Skeletal muscle cell (primary cell): ENCODE measurements at regions not wholly inside any gene's neighbourhood (a gene's known extent, or its start where the extent isn't known, plus 50 kb on each side); places are given as distances from the start of the nearest gene placed in this dataset.
"Not testable (repeated sequence)": the region's sequence is repeated elsewhere in the genome, so short reads cannot be mapped to it uniquely, and the experiment has no call there.

Experiments
- DNase-seq: peaks from one replicate; pipeline ENCODE4 v3.0.0-alpha.2; 2010; ENCODE audit warnings: low read depth
- H3K4me3 ChIP-seq: 2 replicates; pipeline ENCODE4 v1.5.1; 2011; ENCODE audit warnings: low read depth, mild to moderate bottlenecking, control low read depth, low read length, moderate library complexity

- no peak overlapping the region for H3K4me3 ChIP-seq
- no peak for DNase-seq
Measured at GRCh38 chr7:108627476-108628051, 57.9 kb downstream of the DNAJB9 start.

DNA sequence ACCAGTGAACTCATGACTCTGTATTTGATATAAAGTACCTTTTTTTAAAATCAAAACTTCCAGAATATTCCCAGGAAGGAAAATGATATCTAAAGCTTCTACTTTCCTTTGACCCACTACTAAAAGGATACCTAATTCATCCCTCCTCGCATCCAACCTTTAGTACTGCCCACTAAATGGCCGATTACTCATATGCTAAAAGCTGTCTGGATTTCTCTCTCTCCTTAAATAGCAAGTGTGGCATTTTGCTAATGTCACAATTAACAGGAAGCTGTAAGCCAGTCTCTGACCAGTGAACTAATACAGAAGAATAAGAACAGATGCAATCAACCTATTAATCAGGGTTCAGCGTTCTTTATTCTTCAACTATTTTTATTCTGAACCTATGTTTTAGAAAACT lies 59.0 kb downstream of the DNAJB9 start:
- H3K4me3 ChIP-seq, result no peak overlapping the region
- DNase-seq, result no peak

GRCh38 chr7:108629651-108630400 lies 60.2 kb downstream of the DNAJB9 start:
- peak; percentile 14 for DNase-seq
- H3K4me3 ChIP-seq, result no peak overlapping the region

DNA sequence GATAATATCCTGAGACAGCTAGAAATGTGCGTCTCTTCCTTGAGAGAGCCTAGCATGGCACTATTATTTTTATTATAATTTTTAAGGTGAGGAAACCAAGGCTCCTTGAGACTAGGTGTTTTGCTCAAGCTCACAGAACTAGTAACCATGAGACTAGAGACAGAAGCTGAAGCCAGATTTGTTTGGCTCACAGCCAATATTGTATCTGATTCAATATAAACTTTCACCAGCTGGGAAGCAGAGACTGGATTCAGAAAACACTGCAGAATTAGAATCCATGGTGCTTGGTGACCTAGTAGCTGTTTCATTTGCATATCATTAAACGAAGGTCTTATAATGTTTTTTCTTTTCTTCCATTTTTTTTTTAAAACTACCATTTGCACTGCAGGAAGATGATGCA lies 64.4 kb downstream of the DNAJB9 start:
- DNase-seq, result no peak
- H3K4me3 ChIP-seq, result no peak overlapping the region

DNA sequence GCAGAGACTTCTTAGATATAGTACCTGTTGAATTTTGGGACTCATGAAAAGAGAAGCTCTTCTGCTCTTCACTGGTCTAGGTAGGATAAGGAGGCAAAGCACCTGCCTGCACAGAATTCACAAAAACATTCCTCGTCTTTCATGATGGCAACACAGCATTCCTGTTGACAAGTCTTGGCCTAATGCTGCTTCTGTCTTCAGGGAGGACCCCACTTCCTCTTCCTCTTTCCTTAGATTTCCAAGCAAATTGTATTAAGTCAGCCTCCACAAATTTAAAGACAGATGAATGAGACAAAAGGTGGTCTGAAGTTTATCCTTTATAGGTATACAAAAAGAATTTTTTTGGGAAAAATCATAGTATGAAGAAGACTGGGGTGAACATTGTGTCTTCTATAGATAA lies 64.9 kb downstream of the DNAJB9 start:
- H3K4me3 ChIP-seq, result no peak overlapping the region
- no peak for DNase-seq

GRCh38 chr7:108637049-108637621 lies 67.5 kb downstream of the DNAJB9 start:
- no peak for DNase-seq
- no peak overlapping the region for H3K4me3 ChIP-seq

- H3K4me3 ChIP-seq, result no peak overlapping the region
- no peak for DNase-seq
Measured at GRCh38 chr7:108642126-108642525, 72.5 kb downstream of the DNAJB9 start.

- H3K4me3 ChIP-seq, result no peak overlapping the region
- DNase-seq, result no peak
Measured at GRCh38 chr7:108643136-108643535, 73.5 kb downstream of the DNAJB9 start.

- DNase-seq, result no peak
- H3K4me3 ChIP-seq, result no peak overlapping the region
Measured at GRCh38 chr7:108648989-108649388, 79.3 kb downstream of the DNAJB9 start.

DNA sequence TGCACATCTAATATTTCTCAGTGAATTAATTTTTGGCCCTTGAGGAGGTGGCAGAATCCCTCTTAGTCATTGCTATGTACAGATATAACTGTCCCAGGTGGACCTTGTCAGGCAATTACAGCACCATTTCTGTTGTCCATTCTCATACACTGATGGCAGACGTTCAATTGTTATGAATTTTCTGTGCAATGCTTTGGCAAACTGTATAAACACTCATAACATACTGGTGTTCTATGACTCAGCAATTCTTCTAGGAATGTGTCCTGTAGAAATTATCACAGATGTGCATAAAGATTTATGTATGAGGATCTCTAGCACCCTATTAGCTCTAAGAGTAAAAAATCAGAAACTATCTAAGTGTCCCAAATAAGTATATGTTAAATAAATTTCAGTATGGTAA lies 80.8 kb downstream of the DNAJB9 start:
- H3K4me3 ChIP-seq, result no peak overlapping the region
- DNase-seq, result no peak

GRCh38 chr7:108652886-108653285 lies 83.2 kb downstream of the DNAJB9 start:
- DNase-seq, result no peak
- H3K4me3 ChIP-seq, result no peak overlapping the region

DNA sequence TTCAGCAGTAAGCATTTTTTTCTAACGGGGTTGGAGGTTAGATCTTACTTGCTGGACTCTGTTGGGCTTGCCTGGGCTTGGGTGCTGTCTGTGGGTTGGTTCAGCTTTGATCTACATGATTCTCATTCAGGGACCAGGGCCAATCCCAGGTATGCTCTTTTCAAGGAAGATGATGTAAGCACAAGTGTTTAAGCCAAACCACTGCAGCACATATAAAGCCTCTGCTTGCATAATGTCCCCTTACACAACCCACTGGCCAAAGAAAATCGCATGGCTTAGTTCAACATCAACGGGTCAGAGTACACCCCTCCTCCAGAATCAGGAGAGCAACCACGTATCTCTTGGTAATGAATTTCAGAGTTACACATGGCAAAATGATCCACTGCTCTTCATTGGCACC lies 83.9 kb downstream of the DNAJB9 start:
- H3K4me3 ChIP-seq, result no peak overlapping the region
- no peak for DNase-seq

DNA sequence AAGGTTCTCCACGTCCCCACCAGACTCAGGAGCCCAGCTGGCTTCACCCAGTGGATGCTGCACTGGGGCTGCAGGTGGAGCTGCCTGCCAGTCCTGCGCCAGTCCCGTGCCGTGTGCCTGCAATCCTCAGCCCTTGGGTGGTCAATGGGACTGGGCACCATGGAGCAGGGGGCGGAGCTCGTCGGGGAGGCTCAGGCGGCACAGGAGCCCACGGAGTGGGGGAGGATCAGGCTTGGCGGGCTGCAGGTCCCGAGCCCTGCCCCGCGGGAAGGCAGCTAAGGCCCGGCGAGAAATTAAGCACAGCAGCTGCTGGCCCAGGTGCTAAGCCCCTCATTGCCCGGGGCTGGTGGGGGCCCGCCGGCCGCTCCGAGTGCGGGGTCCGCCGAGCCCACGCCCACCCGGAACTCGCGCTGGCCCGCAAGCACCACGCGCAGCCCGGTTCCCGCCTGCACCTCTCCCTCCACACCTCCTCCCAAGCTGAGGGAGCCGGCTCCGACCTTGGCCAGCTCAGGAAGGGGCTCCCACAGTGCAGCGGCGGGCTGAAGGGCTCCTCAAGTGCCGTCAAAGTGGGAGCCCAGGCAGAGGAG lies 87.6 kb downstream of the DNAJB9 start:
- DNase-seq, result not testable (repeated sequence)

DNA sequence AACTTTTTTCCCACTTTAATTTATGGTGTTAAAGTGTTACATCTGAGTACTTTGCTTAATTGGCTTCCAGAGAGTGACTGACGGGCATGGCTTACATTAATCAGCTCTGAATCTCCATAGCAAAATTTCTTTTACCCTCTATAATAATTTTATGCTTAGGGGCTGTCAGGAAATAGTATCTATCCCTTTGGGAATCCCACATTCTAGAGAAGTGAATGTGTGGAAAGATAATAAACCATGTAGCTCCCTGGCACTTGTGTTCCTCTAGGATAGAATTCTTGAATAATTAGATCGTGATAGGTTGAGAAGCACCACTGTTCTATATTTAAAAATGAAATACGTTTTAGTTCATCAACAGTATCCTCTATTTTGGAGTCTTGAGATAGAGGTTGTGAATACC lies 89.6 kb downstream of the DNAJB9 start:
- H3K4me3 ChIP-seq, result no peak overlapping the region
- no peak for DNase-seq

More for the DNA sequence above, 87.6 kb downstream of the DNAJB9 start:
- not testable (repeated sequence) for H3K4me3 ChIP-seq

DNA sequence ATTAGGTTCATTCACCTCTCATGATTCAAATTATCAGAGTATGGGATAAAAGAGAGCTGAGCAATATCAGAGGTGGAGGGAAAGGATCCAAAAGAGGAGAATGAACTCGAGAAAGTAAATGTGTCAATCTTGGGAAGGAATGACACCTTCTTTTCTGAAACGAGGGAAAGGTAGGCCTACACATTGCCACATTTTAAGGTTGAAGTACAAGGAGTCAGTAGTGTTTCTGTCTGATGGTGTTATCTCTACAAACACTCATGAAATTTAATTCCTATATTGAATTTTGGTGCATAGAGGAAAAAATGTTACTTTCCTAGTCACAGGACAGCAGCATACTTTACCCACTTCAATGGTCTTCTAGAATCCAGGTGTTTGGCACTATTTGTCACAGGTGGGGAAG lies 90.2 kb downstream of the DNAJB9 start:
- DNase-seq, result no peak
- H3K4me3 ChIP-seq, result no peak overlapping the region

DNA sequence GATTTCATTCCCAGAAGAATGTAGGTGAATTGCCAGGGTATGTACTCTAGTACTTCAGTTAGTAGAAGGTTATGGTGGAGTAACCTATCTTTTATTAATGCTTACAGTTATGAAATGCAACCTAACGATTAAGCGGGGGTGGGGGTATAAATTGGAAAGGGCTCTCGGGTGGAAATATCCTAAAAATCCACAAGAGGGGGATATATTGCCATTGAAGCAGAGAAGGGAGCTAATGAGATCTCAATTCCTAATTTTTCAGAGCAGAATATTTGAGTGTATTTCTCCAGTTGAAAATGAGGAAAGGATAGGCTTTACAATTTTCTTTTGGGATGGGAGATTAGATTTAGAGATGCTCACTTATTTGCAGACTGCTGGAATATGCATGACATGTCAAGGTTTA lies 90.8 kb downstream of the DNAJB9 start:
- no peak for DNase-seq
- H3K4me3 ChIP-seq, result no peak overlapping the region

DNA sequence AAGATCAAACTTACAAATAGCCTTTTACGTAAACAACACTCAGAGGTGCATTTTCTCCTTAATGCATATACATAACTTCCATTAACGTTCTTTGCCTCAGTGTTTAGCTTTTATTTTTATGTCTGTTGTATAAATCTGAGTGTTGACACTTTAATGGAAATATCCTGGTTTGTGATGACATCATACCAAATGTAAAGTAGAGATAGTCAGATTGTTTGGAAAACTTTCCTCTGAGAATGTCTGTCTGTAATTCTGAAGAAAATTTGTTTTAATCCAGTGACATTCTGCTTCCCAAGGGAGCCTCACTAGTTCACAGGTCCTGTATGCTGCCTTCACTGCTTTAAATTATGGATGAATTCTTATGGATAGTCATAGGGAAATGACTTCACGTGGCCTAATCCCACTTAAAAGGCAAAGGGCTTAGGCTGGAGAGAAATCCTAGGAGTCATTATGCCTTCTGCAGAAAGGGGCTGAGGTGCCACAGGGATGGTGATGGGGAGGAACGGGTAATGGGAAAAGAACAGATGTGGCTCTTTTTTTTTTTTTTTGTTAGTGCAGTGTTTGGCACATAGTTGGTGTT lies 93.2 kb downstream of the DNAJB9 start:
- no peak overlapping the region for H3K4me3 ChIP-seq
- no peak for DNase-seq

- no peak overlapping the region for H3K4me3 ChIP-seq
- no peak for DNase-seq
Measured at GRCh38 chr7:108663701-108664100, 94.0 kb downstream of the DNAJB9 start.

DNA sequence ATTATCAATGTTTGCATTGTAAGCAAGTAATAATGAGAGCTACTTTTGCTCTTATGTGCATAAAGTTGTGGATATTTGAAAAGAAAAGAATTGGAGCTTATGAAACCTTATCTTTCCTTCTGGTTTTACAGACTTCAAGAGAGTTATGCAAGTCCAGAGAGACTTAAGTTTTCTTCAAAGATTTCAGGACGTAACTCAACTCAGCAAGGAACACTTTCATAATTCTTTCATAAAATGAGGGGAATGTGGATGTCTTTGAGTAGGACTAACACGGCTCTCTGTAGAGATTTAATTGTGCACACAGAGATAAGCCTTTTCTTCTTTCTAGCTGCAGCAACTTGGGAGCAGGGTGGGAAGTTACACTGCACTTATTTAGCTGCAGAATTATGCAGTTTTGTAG lies 97.5 kb downstream of the DNAJB9 start:
- no peak for DNase-seq
- H3K4me3 ChIP-seq, result no peak overlapping the region

GRCh38 chr7:108669958-108670357 lies 100.3 kb downstream of the DNAJB9 start:
- DNase-seq, result no peak
- H3K4me3 ChIP-seq, result no peak overlapping the region
